Endothelial cell of umbilical vein (primary cell): ENCODE measurements at regions not wholly inside any gene's neighbourhood (a gene's known extent, or its start where the extent isn't known, plus 50 kb on each side); places are given as distances from the start of the nearest gene placed in this dataset.

Experiments
- EZH2 ChIP-seq: IDR thresholded peaks from 2 replicates; pipeline ENCODE4 v1.6.1; 2012; ENCODE audit warnings: borderline replicate concordance, low read depth, mild to moderate bottlenecking, moderate library complexity, low read length, inconsistent platforms; ENCODE audit not compliant: severe bottlenecking
- FOS ChIP-seq: IDR thresholded peaks from 2 replicates; pipeline ENCODE4 v1.6.1; 2011; ENCODE audit warnings: mild to moderate bottlenecking, low read length, moderate library complexity, borderline replicate concordance; ENCODE audit not compliant: insufficient read depth
- GATA2 ChIP-seq: IDR thresholded peaks from 2 replicates; pipeline ENCODE4 v1.7.0; 2011; ENCODE audit warnings: low read depth, mild to moderate bottlenecking, moderate library complexity, mixed read lengths, low read length; ENCODE audit not compliant: insufficient read length, insufficient read depth
- JUN ChIP-seq: IDR thresholded peaks from 2 replicates; pipeline ENCODE4 v1.6.1; 2011; ENCODE audit warnings: borderline replicate concordance, low read depth; ENCODE audit not compliant: insufficient read length, insufficient read depth
- MYC ChIP-seq: IDR thresholded peaks from one replicate; pipeline ENCODE4 v1.6.1; 2011; ENCODE audit warnings: mild to moderate bottlenecking, low read depth, low read length
- POLR2A ChIP-seq: IDR thresholded peaks from 2 replicates; pipeline ENCODE4 v1.6.1; 2012; ENCODE audit warnings: low read depth, mild to moderate bottlenecking, control low read depth, low read length
- POLR2AphosphoS5 ChIP-seq: IDR thresholded peaks from 2 replicates; pipeline ENCODE4 v1.6.1; 2012; ENCODE audit warnings: low read depth, mild to moderate bottlenecking, control low read depth, low read length, moderate library complexity; ENCODE audit not compliant: insufficient read depth
- TF ChIP-seq, protein P1 (sequence below), 2 donors: IDR thresholded peaks; 1 replicate in 1 of 2; 2 replicates in 1 of 2; pipeline ENCODE4 v1.5.1; 2011; ENCODE audit warnings: low read length in 2 of 2, mild to moderate bottlenecking in 2 of 2, moderate library complexity in 2 of 2, control low read depth in 1 of 2, inconsistent platforms in 1 of 2, low read depth in 1 of 2; ENCODE audit not compliant: insufficient read depth in 1 of 2; ENCODE audit errors: extremely low read depth in 1 of 2
- TF ChIP-seq, protein P2 (sequence below): IDR thresholded peaks from 2 replicates; pipeline ENCODE4 v1.6.1; 2011; ENCODE audit not compliant: insufficient read depth, insufficient read length

DNA sequence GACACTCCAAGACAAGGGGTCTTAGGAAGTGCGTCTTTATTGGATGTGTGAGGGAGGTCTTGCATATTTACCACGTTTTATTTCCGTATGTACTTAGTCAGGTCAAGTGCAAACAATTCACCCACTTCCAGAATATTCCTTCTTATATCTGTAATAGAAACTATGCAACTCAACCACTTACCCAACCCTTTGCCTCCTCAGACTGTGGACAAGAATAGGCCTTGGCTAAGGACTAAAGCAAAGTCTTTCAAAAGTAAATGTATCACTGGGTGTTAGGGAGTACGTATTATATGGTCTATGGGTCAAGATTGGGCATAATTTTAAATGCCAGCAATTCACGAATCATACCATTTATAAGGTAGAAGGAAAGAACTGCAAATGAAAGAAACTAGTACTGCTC lies 484.8 kb downstream of the MBD2 start:
- TF ChIP-seq, protein P1, sequence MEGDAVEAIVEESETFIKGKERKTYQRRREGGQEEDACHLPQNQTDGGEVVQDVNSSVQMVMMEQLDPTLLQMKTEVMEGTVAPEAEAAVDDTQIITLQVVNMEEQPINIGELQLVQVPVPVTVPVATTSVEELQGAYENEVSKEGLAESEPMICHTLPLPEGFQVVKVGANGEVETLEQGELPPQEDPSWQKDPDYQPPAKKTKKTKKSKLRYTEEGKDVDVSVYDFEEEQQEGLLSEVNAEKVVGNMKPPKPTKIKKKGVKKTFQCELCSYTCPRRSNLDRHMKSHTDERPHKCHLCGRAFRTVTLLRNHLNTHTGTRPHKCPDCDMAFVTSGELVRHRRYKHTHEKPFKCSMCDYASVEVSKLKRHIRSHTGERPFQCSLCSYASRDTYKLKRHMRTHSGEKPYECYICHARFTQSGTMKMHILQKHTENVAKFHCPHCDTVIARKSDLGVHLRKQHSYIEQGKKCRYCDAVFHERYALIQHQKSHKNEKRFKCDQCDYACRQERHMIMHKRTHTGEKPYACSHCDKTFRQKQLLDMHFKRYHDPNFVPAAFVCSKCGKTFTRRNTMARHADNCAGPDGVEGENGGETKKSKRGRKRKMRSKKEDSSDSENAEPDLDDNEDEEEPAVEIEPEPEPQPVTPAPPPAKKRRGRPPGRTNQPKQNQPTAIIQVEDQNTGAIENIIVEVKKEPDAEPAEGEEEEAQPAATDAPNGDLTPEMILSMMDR (IDR thresholded peaks at IDR 0.05; ENCODE audit: extremely low read depth in 1 of 2, insufficient read depth in 1 of 2, low read depth in 1 of 2, low read length in 2 of 2) = no peak
- TF ChIP-seq POLR2AphosphoS5 = no peak
- TF ChIP-seq, protein P2, sequence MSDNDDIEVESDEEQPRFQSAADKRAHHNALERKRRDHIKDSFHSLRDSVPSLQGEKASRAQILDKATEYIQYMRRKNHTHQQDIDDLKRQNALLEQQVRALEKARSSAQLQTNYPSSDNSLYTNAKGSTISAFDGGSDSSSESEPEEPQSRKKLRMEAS = no peak
- TF ChIP-seq JUN = no peak
- no peak for TF ChIP-seq EZH2
- TF ChIP-seq FOS = no peak
- TF ChIP-seq POLR2A = no peak
- no peak for TF ChIP-seq MYC
- no peak for TF ChIP-seq GATA2
